ENCODE measurements at regions not wholly inside any gene's neighbourhood (a gene's known extent, or its start where the extent isn't known, plus 50 kb on each side); places are given as distances from the start of the nearest gene placed in this dataset.

DNA sequence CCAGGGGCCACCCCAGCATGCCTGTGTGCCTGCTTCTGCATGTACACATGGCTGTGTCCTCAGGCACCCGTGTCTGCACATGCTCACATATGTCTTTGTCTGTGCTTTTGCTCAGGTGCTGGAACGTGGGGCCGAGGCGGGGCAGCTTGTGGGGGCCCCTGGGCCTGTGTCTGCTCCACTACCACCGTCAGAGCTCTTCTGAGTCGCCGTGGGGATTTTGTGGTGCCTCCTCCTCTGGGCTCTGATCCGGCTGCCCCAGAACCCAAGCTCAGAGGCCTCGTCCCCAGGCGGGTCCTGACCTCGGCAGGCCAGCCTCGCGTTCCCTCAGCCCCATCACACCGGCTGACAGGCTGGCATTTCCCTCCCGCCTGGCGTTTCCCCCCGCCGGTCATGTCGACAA is 104.6 kb upstream of the ACTRT2 start:
- TF ChIP-seq, protein P1, sequence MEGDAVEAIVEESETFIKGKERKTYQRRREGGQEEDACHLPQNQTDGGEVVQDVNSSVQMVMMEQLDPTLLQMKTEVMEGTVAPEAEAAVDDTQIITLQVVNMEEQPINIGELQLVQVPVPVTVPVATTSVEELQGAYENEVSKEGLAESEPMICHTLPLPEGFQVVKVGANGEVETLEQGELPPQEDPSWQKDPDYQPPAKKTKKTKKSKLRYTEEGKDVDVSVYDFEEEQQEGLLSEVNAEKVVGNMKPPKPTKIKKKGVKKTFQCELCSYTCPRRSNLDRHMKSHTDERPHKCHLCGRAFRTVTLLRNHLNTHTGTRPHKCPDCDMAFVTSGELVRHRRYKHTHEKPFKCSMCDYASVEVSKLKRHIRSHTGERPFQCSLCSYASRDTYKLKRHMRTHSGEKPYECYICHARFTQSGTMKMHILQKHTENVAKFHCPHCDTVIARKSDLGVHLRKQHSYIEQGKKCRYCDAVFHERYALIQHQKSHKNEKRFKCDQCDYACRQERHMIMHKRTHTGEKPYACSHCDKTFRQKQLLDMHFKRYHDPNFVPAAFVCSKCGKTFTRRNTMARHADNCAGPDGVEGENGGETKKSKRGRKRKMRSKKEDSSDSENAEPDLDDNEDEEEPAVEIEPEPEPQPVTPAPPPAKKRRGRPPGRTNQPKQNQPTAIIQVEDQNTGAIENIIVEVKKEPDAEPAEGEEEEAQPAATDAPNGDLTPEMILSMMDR (IDR thresholded peaks at IDR 0.05): no peak
- TF ChIP-seq POLR2AphosphoS5 (IDR thresholded peaks at IDR 0.05; ENCODE audit: insufficient read depth in 1 of 2, low read depth in 1 of 2): no peak
- TF ChIP-seq POLR2A (IDR thresholded peaks at IDR 0.05): no peak
